ENCODE measurements at regions not wholly inside any gene's neighbourhood (a gene's known extent, or its start where the extent isn't known, plus 50 kb on each side); places are given as distances from the start of the nearest gene placed in this dataset.

DNA sequence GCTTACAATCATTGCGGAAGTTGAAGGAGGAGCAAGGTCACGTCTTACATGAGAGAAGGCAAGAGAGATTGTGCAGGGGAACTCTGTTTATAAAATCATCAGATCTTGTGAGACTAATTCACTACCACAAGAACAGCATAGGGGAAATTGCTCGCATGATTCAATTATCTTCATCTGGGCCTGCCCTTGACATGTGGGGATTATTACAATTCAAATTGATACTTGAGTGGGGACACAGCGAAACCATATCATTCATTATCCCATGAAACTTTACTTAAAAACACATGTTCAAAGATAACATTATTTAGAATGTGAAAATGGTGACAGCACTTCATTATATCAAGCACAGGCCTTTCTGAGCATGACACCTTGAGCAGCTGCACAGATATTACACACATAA is 1087.8 kb downstream of the C4orf33 start:
- Mint-ChIP-seq H3K27ac (no peak overlapping the region), H3K9me3 (peaks cover 4% of the 10 kb centered on the region; the same call in 1 of the 2 replicates), H3K4me3 (no peak overlapping the region), H3K4me1 (ENCODE audit: low read depth) (peaks cover 6% of the 10 kb centered on the region; the same call in 1 of the 2 replicates), H3K27me3 (ENCODE audit: insufficient read depth) (no peaks in the 10 kb centered on the region; the same call in 1 of the 2 replicates), H3K36me3 (ENCODE audit: low read depth) (no peaks in the 10 kb centered on the region)
- no peak for DNase-seq
- TF ChIP-seq, protein P1, sequence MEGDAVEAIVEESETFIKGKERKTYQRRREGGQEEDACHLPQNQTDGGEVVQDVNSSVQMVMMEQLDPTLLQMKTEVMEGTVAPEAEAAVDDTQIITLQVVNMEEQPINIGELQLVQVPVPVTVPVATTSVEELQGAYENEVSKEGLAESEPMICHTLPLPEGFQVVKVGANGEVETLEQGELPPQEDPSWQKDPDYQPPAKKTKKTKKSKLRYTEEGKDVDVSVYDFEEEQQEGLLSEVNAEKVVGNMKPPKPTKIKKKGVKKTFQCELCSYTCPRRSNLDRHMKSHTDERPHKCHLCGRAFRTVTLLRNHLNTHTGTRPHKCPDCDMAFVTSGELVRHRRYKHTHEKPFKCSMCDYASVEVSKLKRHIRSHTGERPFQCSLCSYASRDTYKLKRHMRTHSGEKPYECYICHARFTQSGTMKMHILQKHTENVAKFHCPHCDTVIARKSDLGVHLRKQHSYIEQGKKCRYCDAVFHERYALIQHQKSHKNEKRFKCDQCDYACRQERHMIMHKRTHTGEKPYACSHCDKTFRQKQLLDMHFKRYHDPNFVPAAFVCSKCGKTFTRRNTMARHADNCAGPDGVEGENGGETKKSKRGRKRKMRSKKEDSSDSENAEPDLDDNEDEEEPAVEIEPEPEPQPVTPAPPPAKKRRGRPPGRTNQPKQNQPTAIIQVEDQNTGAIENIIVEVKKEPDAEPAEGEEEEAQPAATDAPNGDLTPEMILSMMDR (IDR thresholded peaks at IDR 0.05), result no peak

DNA sequence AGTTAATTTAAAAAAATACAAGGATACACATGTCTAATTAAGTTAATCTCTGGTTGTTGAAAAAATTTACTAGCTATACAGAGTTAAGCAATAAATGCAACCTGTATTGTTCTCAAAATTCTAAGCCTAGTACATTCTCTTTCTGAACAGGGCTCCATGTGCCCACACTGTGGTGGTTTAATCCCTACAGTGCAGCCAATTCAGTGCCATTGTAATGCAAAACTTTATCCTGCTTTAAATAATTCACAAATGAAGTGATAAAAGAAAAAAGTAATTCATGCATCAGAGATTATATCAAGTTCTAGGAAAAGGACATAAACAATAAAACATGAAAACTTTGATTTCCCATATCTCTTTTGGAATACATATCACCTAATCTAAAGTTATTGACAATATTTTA is 1089.2 kb downstream of the C4orf33 start:
- Mint-ChIP-seq H3K27ac (no peak overlapping the region), H3K27me3 (ENCODE audit: insufficient read depth) (no peaks in the 10 kb centered on the region; the same call in 1 of the 2 replicates), H3K36me3 (ENCODE audit: low read depth) (no peaks in the 10 kb centered on the region), H3K4me3 (no peak overlapping the region), H3K9me3 (peaks cover 4% of the 10 kb centered on the region; the same call in 1 of the 2 replicates), H3K4me1 (ENCODE audit: low read depth) (peaks cover 6% of the 10 kb centered on the region; the same call in 1 of the 2 replicates)
- TF ChIP-seq, protein P1 (IDR thresholded peaks at IDR 0.05), result no peak
- DNase-seq, result no peak

DNA sequence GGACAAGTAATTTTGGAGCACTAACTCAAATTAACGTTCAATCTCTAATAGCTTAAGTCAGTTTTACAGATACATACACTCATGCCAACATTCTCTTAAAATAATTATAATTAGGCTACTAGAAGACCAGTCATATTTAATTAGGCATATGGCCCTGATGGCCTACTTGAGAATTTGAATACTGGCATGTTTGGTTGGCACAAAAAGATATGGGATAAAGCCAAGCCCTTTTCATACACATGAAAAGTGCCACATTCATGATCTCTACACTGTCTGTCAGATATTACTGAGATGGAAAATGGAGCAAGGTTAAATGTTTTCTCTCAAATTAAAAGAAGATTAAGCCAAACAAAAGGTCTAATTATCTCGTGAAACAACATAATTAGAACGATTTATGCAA is 1091.0 kb downstream of the C4orf33 start:
- Mint-ChIP-seq H3K9me3 (peaks cover 10% of the 10 kb centered on the region; the same call in 1 of the 2 replicates), H3K27ac (no peak overlapping the region)

DNA sequence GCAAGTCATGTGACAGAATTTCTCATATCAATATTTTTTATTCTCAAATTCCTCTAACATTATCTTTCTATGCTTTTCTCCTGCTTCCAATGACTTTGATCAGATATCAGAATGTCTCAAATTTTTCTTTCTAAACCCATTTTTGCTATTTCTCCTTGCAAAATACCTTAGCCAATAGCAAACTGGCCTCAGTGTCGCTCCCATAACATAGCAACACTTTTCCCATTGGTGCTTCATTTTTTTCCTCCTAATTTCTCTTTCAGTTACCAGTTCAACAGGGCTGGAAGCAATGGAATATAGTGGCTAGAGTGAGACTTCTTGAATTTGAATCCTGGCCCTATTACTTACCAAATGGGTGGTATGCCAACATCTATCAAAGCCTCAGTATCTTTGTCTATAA is 1091.6 kb downstream of the C4orf33 start:
- TF ChIP-seq, protein P1 (IDR thresholded peaks at IDR 0.05), result no peak
- H3K4me1 Mint-ChIP-seq (ENCODE audit: low read depth), result peaks cover 6% of the 10 kb centered on the region; the same call in 1 of the 2 replicates
- peaks cover 17% of the 10 kb centered on the region; the same call in 1 of the 2 replicates for H3K9me3 Mint-ChIP-seq
- H3K4me3 Mint-ChIP-seq, result no peak overlapping the region
- H3K27ac Mint-ChIP-seq, result no peak overlapping the region
- H3K36me3 Mint-ChIP-seq (ENCODE audit: low read depth), result no peaks in the 10 kb centered on the region
- H3K27me3 Mint-ChIP-seq (ENCODE audit: insufficient read depth), result no peaks in the 10 kb centered on the region; the same call in none of the 2 replicates
- DNase-seq, result no peak

More for the DNA sequence above, 1091.0 kb downstream of the C4orf33 start:
- TF ChIP-seq, protein P1 (IDR thresholded peaks at IDR 0.05), result no peak
- no peak overlapping the region for H3K4me3 Mint-ChIP-seq
- H3K27me3 Mint-ChIP-seq (ENCODE audit: insufficient read depth), result no peaks in the 10 kb centered on the region; the same call in none of the 2 replicates
- DNase-seq, result no peak
- H3K4me1 Mint-ChIP-seq (ENCODE audit: low read depth), result peaks cover 6% of the 10 kb centered on the region; the same call in 1 of the 2 replicates
- H3K36me3 Mint-ChIP-seq (ENCODE audit: low read depth), result no peaks in the 10 kb centered on the region

DNA sequence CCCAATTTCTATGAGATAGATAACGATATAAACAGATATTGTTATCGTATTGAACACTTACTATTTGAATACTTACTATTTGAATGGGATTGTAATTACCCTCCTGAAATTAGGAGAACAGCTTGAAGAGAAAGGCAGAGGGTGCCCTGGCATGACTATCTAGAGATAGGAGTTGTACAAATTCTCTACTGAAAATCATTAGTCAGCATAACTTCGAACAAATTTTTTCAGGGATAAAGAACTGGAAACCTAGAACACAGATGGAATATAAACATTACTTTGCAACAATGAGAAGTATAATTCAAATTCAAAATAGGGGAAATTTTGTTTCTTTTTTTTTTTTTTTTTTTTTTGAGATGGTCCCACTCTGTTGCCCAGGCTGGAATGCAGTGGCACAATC is 1096.8 kb downstream of the C4orf33 start:
- Mint-ChIP-seq H3K27ac (no peak overlapping the region), H3K4me1 (ENCODE audit: low read depth) (no peaks in the 10 kb centered on the region)
- TF ChIP-seq, protein P1 (IDR thresholded peaks at IDR 0.05), result no peak

More for the DNA sequence above, 1096.8 kb downstream of the C4orf33 start:
- Mint-ChIP-seq H3K36me3 (ENCODE audit: low read depth) (no peaks in the 10 kb centered on the region), H3K4me3 (no peak overlapping the region), H3K27me3 (ENCODE audit: insufficient read depth) (no peaks in the 10 kb centered on the region; the same call in 1 of the 2 replicates), H3K9me3 (peaks cover 16% of the 10 kb centered on the region; the same call in 1 of the 2 replicates)
- DNase-seq, result no peak
